EL (cell line): ENCODE measurements at regions not wholly inside any gene's neighbourhood (a gene's known extent, or its start where the extent isn't known, plus 50 kb on each side); places are given as distances from the start of the nearest gene placed in this dataset.
A peak's percentile ranks its signal among the peaks of the same experiment; 100 is the strongest.

Source experiments
- DNase-seq: peaks from one replicate; pipeline ENCODE4 v3.0.0-alpha.2; 2016

DNA sequence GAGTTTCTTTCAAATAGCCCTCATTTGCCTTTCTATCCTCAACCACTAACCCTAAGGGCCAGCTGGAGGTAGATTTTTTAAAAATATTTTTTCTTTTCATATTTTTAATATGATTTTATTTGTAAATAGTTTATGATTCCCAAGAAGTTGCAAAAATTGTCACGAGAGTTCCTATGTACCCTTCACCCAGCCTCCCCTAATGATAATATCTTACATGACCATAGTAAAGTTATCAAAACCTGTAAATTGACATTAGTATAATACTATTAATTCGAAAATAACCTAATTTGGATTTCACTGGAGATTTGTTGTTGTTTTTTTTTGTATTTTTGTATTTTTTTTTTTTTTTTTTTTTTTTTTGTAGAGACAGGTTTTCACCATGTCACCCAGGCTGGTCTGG lies 495.5 kb downstream of the MIAT start:
- no peak for DNase-seq

GRCh38 chr22:27153386-27153785 lies 496.0 kb downstream of the MIAT start:
- DNase-seq: peak; percentile 52

- no peak for DNase-seq
These were observed 497.3 kb downstream of the MIAT start for GRCh38 chr22:27154717-27155116.

DNA sequence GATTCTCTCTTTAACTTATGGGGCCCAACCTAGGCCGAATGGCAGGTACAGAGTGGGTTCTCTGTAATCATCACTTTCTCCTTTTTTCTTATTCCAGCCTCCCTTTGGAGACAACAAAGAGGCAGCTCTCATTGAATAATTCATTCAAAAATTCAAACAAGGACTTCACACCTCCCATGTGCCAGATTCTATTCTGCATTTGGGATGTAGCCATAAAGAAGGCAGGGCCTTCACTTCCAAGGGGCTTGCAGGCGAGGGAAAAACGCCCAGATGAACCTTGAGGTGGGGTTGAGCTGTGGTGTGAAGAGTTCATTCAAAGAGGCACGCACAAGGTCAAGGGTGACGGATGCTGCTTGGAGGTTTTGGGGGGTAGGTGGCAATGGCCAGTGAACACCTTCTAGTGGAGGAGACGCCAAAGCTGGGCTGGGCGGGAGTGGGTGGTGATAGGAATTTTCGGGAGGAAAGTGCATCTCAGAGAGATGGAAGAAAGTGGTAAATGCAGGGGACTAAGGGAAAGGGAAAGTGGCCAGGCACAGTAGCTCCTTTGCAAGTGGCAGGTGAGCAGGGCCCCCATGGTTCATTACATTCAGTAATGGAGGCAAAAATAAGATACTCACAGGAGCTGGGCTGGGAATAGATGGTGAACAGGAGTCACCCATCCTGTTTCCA lies 499.6 kb downstream of the MIAT start:
- DNase-seq: no peak

GRCh38 chr22:27157666-27158370 lies 500.4 kb downstream of the MIAT start:
- no peak for DNase-seq

DNA sequence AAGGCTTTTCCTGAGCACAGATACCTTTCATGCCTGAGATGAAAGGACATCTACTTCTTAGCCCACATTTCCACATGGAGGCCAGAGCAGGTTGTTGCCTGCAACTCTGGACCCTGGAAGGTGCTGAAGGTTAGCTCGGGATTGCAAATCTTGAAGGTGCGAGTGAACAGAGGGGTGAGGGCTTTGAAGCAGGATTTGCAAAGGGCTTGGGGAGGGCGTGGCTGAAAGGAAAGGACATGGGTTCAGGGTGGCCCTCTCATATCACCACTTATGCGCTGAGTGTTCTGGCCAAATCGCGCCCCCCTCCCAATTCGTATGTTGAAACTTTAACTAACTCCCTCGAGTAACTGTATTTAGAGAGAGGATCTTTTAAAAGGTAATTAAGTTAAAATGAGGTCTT lies 501.6 kb downstream of the MIAT start:
- no peak for DNase-seq

GRCh38 chr22:27159716-27160295 lies 502.4 kb downstream of the MIAT start:
- no peak for DNase-seq

GRCh38 chr22:27163162-27164137 lies 506.1 kb downstream of the MIAT start:
- no peak for DNase-seq

DNA sequence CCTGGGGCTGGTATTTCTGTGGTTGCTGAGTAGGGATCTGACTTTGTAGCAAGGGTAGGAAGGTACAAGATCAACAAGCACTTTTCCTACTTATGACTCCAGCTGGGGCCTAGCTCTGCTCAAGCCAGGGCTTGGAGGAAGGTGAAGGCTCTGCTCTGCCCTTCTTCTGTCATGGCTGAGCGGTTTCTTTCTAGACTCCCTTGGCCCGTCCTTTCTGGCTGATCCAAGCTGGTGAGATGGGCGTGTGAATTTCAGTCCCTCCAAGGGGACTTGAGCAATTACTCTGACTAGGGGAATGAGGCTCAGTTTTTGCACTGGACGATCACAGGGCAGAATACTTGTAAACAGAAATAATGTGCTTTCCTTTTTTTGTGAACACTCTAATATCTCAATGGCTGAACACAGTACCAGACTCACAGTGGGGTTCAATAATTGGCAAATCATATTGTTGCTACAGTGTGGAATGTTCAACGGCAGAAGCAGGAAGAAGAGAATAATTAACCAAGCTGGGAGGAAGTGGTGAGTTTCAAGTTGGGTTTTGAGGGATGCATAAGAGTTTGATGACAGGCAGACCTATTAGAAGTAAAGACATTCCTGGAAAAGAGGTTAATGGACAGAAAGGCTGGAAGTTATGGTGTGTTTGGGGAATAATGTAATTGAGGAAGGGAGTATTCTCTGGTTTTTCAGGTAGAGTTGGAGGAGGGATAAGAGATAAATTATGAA lies 507.6 kb downstream of the MIAT start:
- DNase-seq: no peak

- DNase-seq: no peak
These were observed 511.3 kb downstream of the MIAT start for GRCh38 chr22:27168681-27169080.

DNA sequence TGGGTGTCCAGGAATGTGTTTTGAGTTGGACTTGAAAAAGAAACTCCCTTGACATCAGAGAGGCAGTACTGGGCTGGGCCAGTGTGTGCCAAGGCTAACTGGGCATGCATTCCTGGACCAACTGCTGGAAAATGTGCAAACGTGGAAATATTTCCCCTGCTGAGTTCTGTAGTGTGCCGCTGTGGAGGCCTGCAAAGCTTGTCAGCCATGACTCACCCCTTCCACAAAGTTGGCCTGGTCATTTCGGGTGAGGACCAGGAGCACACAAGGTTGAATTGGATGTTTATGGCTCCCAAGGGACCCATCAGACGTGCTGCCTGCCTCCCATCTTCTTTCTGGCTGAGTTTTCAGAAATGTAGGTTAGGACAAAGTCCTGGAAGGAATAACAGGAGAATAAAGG lies 513.1 kb downstream of the MIAT start:
- peak; percentile 87 for DNase-seq

DNA sequence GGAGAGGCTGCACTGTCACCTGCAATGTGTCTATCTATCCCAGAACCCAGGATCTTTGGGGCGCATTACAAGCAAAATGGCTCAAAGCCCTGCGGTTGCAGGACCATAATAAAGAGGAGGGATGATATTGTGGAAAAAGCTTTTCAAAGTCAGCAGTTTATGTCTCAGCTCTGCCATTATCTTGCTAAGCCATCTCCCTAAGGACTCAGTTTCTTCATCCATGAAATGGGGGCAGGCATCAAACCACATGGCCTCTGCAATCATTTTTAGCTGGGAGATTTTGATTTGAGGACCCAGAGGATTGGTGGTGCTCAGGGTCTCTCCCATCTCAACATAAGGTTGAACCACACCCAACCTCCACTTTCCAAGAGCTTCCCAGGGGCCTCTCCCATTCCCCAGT lies 513.8 kb downstream of the MIAT start:
- DNase-seq: no peak

DNA sequence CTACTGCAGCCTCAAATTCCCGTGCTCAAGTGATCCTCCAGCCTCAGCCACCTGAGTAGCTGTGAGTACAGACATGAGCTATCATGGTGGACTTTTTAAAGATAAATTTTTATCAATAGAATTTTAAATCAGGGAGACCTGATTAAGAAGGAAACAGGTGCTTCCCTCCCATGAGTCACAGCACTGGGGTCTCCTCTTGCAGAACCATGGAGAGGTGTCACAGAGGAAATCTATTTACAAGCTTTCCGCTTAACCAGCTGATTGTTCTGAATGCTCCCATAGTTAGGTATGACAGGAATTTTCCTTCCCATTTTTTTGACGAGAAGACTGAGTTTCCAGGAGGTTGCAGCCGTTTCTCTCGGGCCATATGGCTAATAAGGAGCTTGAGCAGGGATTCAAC lies 516.1 kb downstream of the MIAT start:
- DNase-seq: no peak

GRCh38 chr22:27175021-27175838 lies 517.8 kb downstream of the MIAT start:
- DNase-seq: no peak

- no peak for DNase-seq
These were observed 518.6 kb downstream of the MIAT start for GRCh38 chr22:27175974-27176373.

GRCh38 chr22:27179161-27179560 lies 521.8 kb downstream of the MIAT start:
- no peak for DNase-seq

GRCh38 chr22:27181537-27181936 lies 524.1 kb downstream of the MIAT start:
- DNase-seq: no peak

GRCh38 chr22:27183474-27183873 lies 526.1 kb downstream of the MIAT start:
- DNase-seq: no peak

DNA sequence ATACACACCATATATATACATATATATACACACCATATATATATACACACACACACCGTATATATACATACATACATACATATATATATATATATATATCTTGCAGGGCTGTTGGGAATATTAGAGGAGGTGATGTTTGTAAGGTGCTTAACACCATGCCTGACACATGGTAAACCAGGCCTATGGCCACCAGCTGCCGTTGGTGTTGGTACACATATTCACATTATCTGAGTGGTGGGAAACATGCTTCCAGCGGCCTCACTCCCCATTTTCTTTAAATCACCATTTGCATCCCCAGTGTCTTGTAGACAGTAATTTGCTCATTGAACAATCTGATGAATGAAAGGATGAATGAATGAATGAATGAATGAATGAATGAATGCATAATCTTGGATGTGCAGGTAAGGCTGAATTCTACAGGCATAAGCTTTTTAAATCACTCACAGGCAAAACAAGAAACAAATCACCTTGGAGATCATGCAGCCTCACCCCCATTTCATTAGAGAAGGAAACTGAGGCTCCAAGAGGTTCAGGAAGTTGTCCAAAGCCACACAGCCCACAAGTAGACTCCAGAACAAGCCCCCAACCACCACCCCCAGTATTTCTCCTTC lies 527.8 kb downstream of the MIAT start:
- DNase-seq: no peak

DNA sequence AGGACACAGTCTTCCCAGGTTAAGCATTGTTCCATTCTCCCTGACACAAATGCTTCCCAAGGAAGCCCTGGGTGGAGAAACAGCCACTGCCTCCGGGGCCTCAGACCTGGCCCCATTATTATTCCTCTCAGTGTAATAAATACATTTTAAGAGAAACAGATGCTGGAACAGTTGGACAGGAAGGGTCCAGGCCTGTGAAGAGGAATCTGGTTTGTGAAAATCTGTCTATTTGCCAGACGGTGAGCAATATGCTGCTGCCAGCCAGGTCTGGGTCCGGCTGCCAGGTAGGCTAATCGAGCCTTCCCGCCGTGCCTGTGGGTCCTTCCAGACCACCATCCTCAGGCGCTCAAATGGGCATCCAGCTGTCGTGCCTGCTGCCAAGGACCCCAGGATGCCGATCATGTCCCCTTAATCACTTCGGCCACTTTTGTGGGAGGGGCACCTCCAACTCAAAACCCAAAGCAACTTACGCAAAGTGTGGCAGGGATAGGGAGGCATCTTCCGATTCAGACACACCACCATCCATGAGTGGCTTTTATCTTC lies 528.4 kb downstream of the MIAT start:
- no peak for DNase-seq

- no peak for DNase-seq
These were observed 529.3 kb downstream of the MIAT start for GRCh38 chr22:27186643-27187042.
